Spinal cord (tissue), 9 donors: ENCODE measurements at regions not wholly inside any gene's neighbourhood (a gene's known extent, or its start where the extent isn't known, plus 50 kb on each side); places are given as distances from the start of the nearest gene placed in this dataset.
"Not testable (repeated sequence)": the region's sequence is repeated elsewhere in the genome, so short reads cannot be mapped to it uniquely, and the experiment has no call there.

Experiments
- DNase-seq, 6 donors: peaks; one replicate each; pipeline versions ENCODE4 v3.0.0 to v3.0.0-alpha.2; 2013 to 2015; ENCODE audit warnings: low spot score in 6 of 6, low read depth in 4 of 6
- H3K27ac ChIP-seq: one replicate; pipeline ENCODE4 v1.5.1; 2013; ENCODE audit warnings: low read depth, low read length, control low read depth
- H3K27me3 ChIP-seq: one replicate; pipeline ENCODE4 v1.6.1; 2013; ENCODE audit warnings: low read length; ENCODE audit not compliant: control insufficient read depth, insufficient read depth
- H3K36me3 ChIP-seq: one replicate; pipeline ENCODE4 v1.6.1; 2013; ENCODE audit warnings: low read length; ENCODE audit not compliant: control insufficient read depth, insufficient read depth
- H3K4me1 ChIP-seq: one replicate; pipeline ENCODE4 v1.6.1; 2013; ENCODE audit warnings: low read length; ENCODE audit not compliant: control insufficient read depth, insufficient read depth
- H3K4me3 ChIP-seq: one replicate; pipeline ENCODE4 v1.5.1; 2013; ENCODE audit warnings: low read depth, low read length, control low read depth
- H3K9me3 ChIP-seq: one replicate; pipeline ENCODE4 v1.6.1; 2013; ENCODE audit warnings: low read length; ENCODE audit not compliant: control insufficient read depth, insufficient read depth
- WGBS: methylation state at CpG from one replicate; pipeline ENCODE4 v1.1.5; 2013; ENCODE audit warnings: missing lambda C conversion rate; ENCODE audit not compliant: insufficient coverage; 5-methylcytosine and 5-hydroxymethylcytosine counted together
- donor health status: healthy.

DNA sequence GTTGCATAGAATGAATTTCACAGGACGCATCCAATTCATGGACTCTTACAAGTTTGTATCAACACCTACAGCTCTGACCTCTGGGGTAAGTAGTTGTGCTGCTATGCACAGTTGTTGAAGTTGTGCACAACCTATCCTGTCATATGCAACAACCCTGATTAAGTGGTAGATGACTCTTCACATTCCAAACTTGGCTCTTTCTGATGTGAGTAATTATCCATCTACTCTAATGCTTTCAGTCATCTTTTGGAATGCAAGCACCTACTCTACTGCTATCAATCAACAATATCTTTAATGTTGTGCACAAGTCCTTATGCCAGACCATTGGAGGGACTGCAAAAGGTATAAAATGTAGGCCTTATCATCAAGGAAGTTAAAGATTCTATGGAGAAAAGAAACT lies 921.4 kb downstream of the MCTP2 start:
- no peak for DNase-seq
- Histone ChIP-seq H3K36me3 (no peaks in the 10 kb centered on the region), H3K27me3 (no peaks in the 10 kb centered on the region), H3K4me1 (no peaks in the 10 kb centered on the region), H3K4me3 (no peak overlapping the region), H3K27ac (no peak overlapping the region), H3K9me3 (peaks cover 3% of the 10 kb centered on the region)
- WGBS, result no CpG with 5 or more reads among the region's 1 CpG

DNA sequence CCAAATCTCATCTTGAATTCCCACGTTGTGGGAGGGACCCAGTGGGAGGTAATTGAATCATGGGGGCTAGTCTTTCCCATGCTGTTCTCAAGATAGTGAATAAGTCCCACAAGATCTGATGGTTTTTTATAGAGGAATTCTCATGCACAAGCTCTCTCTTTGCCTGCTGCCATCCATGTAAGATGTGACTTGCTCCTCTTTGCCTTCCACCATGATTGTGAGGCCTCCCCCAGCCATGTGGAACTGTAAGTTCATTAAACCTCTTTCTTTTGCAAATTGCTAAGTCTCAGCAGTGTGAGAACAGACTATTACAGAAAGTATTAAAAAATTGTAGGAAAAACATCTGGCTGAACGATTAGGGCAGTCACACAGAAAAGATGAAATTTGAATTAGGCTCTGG lies 921.8 kb downstream of the MCTP2 start:
- whole genome bisulfite sequencing, result 100% methylated on average over 1 of the region's 2 CpGs
- not testable (repeated sequence) for H3K27ac ChIP-seq, H3K9me3 ChIP-seq, H3K27me3 ChIP-seq, H3K36me3 ChIP-seq, DNase-seq, H3K4me3 ChIP-seq, H3K4me1 ChIP-seq

DNA sequence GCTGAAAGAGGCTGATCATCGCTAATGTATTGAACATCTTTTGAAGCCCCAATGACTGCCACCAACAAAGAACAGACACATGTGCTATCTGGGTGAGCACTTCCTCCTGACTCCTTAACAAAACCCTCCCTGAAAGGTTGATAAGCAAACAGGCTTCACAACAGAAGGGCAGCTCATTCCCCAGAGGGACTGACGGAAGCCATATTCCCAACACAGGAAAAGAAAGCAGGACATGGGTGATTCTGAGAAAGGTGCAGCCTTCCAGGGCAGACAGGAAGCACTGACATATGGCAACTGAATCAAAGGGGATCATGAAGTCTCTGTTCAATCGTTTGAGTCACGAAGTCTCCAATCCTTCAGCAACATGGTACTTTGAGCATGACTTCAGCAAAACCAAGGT lies 929.0 kb downstream of the MCTP2 start:
- peaks cover 3% of the 10 kb centered on the region for H3K9me3 ChIP-seq
- no peaks in the 10 kb centered on the region for H3K36me3 ChIP-seq
- no peak overlapping the region for H3K27ac ChIP-seq
- no peaks in the 10 kb centered on the region for H3K4me1 ChIP-seq
- 77% methylated on average over 4 of the region's 4 CpGs for WGBS
- no peak overlapping the region for H3K4me3 ChIP-seq
- DNase-seq, result no peak
- H3K27me3 ChIP-seq, result no peaks in the 10 kb centered on the region

DNA sequence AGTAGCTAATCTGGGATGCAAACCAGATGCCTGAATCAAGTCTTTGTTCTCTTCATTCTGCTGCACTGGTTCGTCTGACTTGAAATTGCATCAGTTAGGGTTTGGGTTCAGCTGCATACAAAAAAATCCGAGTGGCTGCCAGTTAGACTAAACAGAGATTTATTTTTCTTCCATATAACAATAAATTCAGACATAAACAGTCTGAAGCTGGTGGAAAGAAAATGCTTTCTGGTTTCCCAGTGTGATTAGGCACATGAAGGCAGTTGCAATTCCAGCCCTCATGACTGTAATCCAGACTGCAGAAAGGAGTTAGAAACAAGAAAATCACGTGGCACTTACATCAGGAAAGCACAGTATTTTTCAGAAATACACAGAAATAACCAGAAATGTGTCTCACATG lies 930.7 kb downstream of the MCTP2 start:
- no peaks in the 10 kb centered on the region for H3K36me3 ChIP-seq
- H3K27me3 ChIP-seq, result no peaks in the 10 kb centered on the region
- DNase-seq, result no peak
- H3K4me1 ChIP-seq, result no peaks in the 10 kb centered on the region
- 43% methylated on average over 1 of the region's 3 CpGs for WGBS
- H3K27ac ChIP-seq, result no peak overlapping the region
- H3K4me3 ChIP-seq, result no peak overlapping the region
- no peaks in the 10 kb centered on the region for H3K9me3 ChIP-seq

DNA sequence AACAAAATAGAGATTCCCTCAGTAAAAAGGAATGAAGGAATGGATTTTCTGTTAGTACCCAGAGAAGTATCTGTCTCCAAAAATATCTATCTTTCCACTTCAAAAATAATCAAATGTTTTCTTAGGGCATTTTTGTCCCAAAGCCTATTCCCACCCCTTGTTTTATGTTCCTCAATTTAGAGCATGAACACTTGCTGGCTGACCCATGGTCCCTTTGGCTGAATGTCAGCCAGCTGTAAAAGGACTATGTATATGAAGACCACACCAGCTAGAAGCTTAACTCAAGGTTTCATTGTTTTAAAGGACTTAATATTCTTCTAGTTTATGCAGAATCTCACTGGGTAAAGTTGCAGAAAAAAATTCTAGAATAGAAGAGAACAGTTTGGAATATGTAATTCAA lies 931.2 kb downstream of the MCTP2 start:
- no peak overlapping the region for H3K4me3 ChIP-seq
- no peaks in the 10 kb centered on the region for H3K36me3 ChIP-seq
- no peak overlapping the region for H3K27ac ChIP-seq
- no peaks in the 10 kb centered on the region for H3K4me1 ChIP-seq
- H3K9me3 ChIP-seq, result no peaks in the 10 kb centered on the region
- no peak for DNase-seq
- H3K27me3 ChIP-seq, result no peaks in the 10 kb centered on the region

DNA sequence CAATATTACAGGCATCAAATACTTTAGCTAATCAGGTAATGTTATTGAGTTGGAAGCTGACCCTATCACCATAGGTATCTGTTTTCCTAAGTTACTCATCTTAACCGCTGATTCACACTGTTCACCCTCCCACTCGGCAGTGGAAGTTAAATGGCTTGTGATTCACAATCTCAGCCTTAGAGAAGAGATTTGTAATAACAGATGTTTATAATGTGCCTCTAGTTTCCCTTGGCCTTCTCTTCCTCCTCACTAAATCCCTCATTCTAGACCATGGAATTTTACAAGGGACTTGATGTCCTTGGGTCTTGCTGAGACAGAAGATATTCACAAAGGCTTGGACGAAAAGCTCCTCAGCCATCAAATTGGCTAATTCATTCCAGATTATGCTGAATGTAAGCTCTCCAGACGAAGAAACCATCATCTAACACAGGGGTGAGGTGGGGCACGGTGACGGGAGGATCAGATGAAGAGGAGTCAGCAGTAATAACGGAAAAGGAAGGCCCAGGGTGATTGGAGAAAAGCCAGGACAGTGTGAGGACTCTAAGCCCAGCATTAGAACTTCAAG lies 931.7 kb downstream of the MCTP2 start:
- no peaks in the 10 kb centered on the region for H3K4me1 ChIP-seq
- H3K36me3 ChIP-seq, result no peaks in the 10 kb centered on the region
- WGBS, result no CpG with 5 or more reads among the region's 7 CpGs
- H3K4me3 ChIP-seq, result no peak overlapping the region
- H3K9me3 ChIP-seq, result no peaks in the 10 kb centered on the region
- peak in 1 of 6 donors; percentile 10 for DNase-seq
- no peaks in the 10 kb centered on the region for H3K27me3 ChIP-seq
- no peak overlapping the region for H3K27ac ChIP-seq

DNA sequence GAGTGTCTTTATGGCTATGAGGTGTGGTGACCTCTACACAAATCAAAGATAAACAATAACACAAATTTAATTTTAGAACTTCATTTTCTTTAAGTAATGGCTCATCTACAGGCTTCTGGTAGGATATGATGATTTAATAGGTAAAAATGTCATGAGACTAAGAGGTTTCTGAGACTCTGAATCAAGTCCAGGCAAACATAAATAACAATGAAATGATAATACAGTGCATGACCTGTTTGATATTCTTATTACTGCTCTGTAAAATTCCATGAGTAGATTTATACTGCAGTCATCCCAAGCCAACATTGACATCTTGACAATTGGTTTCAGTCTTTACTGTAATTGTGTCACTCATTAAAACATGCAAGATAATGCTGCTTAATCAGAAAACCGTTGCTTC lies 936.8 kb downstream of the MCTP2 start:
- Histone ChIP-seq H3K27ac (no peak overlapping the region), H3K27me3 (peaks cover 3% of the 10 kb centered on the region), H3K4me1 (peaks cover 15% of the 10 kb centered on the region), H3K36me3 (no peaks in the 10 kb centered on the region), H3K4me3 (no peak overlapping the region), H3K9me3 (no peaks in the 10 kb centered on the region)
- DNase-seq, result no peak
- no CpG with 5 or more reads among the region's 1 CpG for WGBS

DNA sequence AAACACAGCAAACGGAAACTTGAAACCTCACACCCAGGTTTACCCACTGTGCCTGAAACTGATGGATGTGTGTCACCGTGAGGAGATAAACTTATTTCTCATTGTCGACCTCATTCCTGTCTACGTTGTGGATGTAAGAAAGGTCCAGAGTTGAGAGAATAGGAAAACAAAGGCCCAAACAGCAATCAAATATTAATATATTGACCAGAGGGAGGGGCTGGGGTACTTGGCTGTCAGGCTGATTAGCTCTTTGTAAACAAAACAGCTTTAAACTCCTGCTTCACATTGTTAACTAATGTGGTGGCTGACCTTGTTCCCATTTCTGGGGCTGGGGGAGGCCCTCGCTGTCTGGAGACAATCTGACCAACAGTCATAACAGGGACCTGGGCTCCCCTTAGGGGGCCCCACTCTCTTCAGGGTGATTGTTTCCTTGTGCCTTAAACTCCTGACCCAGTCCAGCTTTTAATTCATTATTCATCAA lies 937.6 kb downstream of the MCTP2 start:
- Histone ChIP-seq H3K4me1 (peaks cover 15% of the 10 kb centered on the region), H3K9me3 (no peaks in the 10 kb centered on the region), H3K36me3 (no peaks in the 10 kb centered on the region), H3K4me3 (no peak overlapping the region), H3K27me3 (peaks cover 3% of the 10 kb centered on the region), H3K27ac (peak overlapping the region; percentile 78)
- WGBS, result 80% methylated on average over 1 of the region's 5 CpGs
- DNase-seq, result peak in 1 of 6 donors; percentile 6

DNA sequence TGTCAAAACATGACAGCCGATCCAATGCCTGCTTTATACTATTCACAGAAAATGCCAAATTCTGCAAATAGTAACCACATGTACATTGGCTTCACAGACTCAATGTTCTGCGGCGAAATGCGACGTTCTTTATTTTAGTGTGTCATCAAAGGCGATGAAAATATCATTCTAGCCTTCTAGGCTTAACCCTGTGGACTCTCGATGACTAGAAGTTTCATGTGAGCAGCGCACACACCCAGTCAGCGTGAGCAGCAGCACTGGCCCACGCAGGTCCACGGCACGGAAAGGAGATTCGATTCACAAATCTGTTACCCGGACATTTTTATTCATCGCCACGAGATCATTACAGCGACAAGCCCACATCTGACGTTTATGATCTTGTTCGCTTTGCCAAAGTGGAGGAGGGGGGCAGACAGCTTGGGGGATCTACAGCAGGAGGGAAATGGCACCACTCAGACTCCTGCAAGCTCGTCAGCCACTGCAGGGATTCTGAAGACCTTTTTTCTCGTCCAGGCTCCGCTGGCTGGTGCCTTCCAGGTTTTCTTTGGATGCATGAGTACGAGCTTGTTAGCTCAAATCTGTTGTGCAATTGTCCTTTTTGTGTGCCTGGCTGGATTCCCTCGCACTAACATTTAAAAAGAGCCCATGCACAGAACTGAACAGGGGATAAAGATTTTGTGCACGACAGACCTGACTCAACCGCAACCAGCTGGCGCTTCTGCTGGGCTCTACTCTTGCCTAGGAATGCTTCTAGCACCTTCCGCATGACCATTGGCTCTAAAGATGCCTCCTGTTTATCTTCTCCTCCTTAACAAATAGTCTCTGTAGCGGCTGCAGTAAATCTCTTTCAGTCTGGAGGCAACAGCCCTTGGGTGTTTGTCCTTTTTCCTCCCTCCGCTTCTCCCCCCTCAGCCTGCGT lies 938.4 kb downstream of the MCTP2 start:
- H3K36me3 ChIP-seq, result no peaks in the 10 kb centered on the region
- 48% methylated on average over 27 of the region's 31 CpGs for WGBS
- peak overlapping the region; percentile 24 for H3K4me3 ChIP-seq
- H3K27ac ChIP-seq, result peak overlapping the region; percentile 78
- H3K9me3 ChIP-seq, result no peaks in the 10 kb centered on the region
- peaks cover 3% of the 10 kb centered on the region for H3K27me3 ChIP-seq
- DNase-seq, result peak; percentile 17 to 85 (median 32)
- H3K4me1 ChIP-seq, result peaks cover 15% of the 10 kb centered on the region
